VCaP (cell line): ENCODE measurements at regions not wholly inside any gene's neighbourhood (a gene's known extent, or its start where the extent isn't known, plus 50 kb on each side); places are given as distances from the start of the nearest gene placed in this dataset.

ENCODE experiments used
- H3K27ac ChIP-seq: fragments of 450-650 bp; 2 replicates; pipeline ENCODE4 v1.5.1; 2017
- CTCF ChIP-seq: fragments of 450-650 bp; conservative IDR thresholded peaks from 2 replicates; pipeline ENCODE4 v1.5.1; 2017; ENCODE audit warnings: mild to moderate bottlenecking, moderate library complexity

DNA sequence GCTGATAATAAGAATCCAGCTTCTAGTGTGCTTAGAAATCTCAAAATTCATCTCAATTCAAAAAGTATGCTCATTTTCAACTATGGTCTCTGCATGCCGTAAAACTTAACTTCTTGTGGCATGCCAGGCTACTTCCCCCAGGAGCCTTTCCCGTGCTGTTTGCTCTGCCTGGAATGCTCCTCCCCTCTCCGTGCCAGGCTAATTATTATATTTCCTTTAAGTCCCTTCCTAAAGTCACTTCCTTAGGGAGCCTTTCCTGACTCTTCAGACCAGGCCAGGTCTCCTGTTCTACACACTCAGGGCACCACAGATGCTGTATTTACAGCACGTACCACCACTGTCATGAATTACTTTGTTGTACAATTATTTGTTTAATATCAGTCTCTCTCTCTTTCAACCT, 67.1 kb upstream of the PPP2R5A start:
- no peak for TF ChIP-seq CTCF
- no peak overlapping the region for H3K27ac ChIP-seq

GRCh38 chr1:212218911-212219310, 66.3 kb upstream of the PPP2R5A start:
- no peak for TF ChIP-seq CTCF
- no peak overlapping the region for H3K27ac ChIP-seq

DNA sequence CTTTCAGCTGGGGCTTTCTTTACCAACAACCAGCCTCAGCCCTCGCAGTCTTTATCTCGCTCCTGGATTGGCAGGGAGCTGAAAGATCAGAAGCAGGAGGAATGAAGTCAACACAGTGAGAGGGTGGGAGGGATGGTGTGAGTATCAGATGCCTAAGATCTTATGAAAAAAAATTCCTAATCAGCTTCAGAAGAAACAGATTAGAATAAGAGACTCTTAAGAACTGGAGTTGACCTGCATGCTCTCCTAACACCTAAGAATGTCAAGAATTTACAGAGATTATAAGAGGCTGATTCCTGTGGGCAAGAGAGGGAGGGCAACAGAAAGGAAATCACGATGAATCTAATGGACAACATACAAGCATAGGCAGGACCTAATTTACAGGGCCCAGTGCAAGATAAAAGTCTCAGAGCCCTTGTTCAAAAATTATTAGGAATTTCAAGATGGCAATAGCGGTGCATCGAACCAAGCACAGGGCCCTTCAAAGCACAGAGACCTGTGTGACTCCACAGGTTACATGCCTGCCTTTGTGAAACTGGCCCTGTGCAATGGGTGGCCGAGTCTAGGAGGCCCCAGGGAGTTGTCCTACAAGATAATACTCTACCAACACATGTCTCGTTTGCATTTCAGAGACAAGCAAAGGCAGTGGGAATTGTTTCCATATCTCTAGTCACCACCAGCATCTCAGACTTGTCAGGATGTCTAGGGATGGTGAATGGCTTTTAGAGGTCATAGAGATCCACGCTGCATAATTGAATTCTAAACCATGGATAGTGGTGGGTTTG, 65.3 kb upstream of the PPP2R5A start:
- no peak for TF ChIP-seq CTCF
- H3K27ac ChIP-seq = no peak overlapping the region

GRCh38 chr1:212221801-212222200, 63.4 kb upstream of the PPP2R5A start:
- H3K27ac ChIP-seq = no peak overlapping the region
- no peak for TF ChIP-seq CTCF

DNA sequence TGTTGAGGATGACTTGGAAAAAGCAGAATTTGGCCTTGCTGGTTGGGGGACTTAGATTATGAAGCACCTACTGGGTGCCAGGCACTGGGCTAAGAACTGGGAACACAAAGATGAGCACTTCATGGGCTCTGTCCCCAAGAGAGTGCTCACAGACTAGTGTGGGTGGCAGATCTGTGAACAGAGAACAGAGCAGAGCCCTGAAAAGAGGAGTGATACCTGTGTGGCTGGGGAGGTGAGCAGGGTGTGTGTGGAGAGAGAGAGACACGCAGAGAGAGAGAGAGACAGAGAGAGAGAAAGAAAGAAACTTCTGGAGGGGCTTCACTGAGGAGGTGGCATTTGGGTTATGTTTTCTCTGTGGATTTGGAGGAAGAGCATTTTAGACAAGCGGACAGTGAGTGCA, 61.1 kb upstream of the PPP2R5A start:
- no peak for TF ChIP-seq CTCF
- H3K27ac ChIP-seq = no peak overlapping the region

- H3K27ac ChIP-seq = no peak overlapping the region
- TF ChIP-seq CTCF = no peak
Measured at GRCh38 chr1:212225416-212225815, 59.8 kb upstream of the PPP2R5A start.

DNA sequence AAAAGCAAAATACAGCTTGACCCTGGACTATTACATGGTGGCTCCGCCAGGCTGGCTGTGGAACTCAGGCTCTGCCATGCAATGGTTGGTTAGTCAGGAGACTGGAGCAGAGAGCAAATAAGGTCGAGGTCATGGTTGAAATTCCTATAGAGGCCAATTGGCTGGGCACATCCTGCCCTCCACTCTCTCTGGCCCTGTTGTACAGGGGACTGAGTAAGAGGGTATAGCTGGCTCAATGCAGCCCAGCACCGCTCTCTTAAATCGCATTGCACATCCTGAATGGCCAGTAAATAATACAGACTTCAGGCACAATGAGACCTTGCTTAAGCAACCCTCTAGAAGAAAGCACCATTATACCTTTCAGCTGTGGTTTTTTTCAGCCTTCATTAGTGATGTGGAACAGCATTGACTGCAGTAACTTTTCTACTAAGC, 59.3 kb upstream of the PPP2R5A start:
- no peak for TF ChIP-seq CTCF
- no peak overlapping the region for H3K27ac ChIP-seq
